Mesothelial cell of epicardium (in vitro differentiated cells): ENCODE measurements at regions not wholly inside any gene's neighbourhood (a gene's known extent, or its start where the extent isn't known, plus 50 kb on each side); places are given as distances from the start of the nearest gene placed in this dataset.

Source experiments
- DNase-seq, 2 experiments: peaks; one replicate each; pipeline ENCODE4 v3.0.0; 2021; ENCODE audit warnings: low spot score in 2 of 2; ENCODE audit not compliant: unreplicated experiment in 2 of 2
- H3K27ac Mint-ChIP-seq: 2 replicates; pipeline ENCODE4 v1.8.0; 2021; ENCODE audit warnings: mixed read lengths
- H3K27me3 Mint-ChIP-seq: 2 replicates; pipeline ENCODE4 v1.8.0; 2021; ENCODE audit warnings: low read depth, mixed read lengths
- H3K36me3 Mint-ChIP-seq: 2 replicates; pipeline ENCODE4 v1.8.0; 2021; ENCODE audit warnings: mixed read lengths
- H3K4me1 Mint-ChIP-seq: 2 replicates; pipeline ENCODE4 v1.8.0; 2021; ENCODE audit warnings: mixed read lengths
- H3K4me3 Mint-ChIP-seq: 2 replicates; pipeline ENCODE4 v1.8.0; 2021; ENCODE audit warnings: mild to moderate bottlenecking, moderate library complexity, mixed read lengths
- H3K9me3 Mint-ChIP-seq: 2 replicates; pipeline ENCODE4 v1.8.0; 2021; ENCODE audit warnings: mixed read lengths
- TF ChIP-seq, protein P1 (sequence below): fragments of 200-600 bp; sonication (generic); IDR thresholded peaks from one replicate; pipeline ENCODE4 v1.5.0; 2021; ENCODE audit warnings: antibody characterized with exemption; ENCODE audit not compliant: unreplicated experiment

DNA sequence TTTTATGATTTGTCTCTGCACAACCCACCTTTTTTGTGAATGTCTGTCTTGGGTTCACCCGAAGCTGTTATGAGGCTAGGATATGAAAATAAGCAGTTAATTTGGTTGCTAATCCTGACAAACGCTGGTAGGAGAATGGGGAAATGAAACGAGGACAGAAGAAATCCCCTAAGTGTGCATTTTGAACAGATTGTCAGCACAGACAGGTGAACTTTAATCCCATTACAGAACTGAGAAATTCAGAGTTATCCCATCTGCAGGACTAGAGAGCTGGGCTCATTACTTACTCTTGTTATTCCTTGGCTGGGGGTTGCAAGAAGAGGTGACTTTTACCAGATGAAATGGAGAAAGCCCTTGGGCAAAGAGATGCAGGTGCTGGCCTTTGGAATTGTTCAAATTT lies 123.3 kb upstream of the NYAP2 start:
- H3K27me3 Mint-ChIP-seq: peaks cover 4% of the 10 kb centered on the region
- TF ChIP-seq, protein P1, sequence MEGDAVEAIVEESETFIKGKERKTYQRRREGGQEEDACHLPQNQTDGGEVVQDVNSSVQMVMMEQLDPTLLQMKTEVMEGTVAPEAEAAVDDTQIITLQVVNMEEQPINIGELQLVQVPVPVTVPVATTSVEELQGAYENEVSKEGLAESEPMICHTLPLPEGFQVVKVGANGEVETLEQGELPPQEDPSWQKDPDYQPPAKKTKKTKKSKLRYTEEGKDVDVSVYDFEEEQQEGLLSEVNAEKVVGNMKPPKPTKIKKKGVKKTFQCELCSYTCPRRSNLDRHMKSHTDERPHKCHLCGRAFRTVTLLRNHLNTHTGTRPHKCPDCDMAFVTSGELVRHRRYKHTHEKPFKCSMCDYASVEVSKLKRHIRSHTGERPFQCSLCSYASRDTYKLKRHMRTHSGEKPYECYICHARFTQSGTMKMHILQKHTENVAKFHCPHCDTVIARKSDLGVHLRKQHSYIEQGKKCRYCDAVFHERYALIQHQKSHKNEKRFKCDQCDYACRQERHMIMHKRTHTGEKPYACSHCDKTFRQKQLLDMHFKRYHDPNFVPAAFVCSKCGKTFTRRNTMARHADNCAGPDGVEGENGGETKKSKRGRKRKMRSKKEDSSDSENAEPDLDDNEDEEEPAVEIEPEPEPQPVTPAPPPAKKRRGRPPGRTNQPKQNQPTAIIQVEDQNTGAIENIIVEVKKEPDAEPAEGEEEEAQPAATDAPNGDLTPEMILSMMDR: no peak

DNA sequence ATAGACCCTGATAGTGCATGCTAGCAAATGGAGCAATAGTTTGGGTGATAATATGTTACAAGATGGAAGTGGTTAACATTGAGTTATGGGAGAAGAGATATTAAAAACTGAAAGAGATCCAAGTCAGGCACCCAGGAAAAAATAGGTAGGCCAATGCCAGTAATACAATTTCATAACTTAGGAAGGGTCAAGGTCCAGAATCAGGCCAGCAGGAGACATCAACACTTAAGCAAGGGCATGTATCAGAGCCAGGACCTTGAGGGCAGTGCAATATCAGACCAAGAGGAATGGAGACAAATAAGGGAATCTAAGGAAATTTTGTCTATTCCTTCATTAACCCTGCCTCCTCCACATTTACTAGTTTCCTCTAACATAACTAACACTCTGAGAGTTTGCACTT lies 124.1 kb upstream of the NYAP2 start:
- Mint-ChIP-seq H3K27me3 (peaks cover under 1% of the 10 kb centered on the region), H3K4me3 (no peak overlapping the region)
- TF ChIP-seq, protein P1: no peak

More for the DNA sequence above, 123.3 kb upstream of the NYAP2 start:
- H3K9me3 Mint-ChIP-seq: no peaks in the 10 kb centered on the region
- no peaks in the 10 kb centered on the region for H3K4me1 Mint-ChIP-seq
- DNase-seq: no peak
- H3K27ac Mint-ChIP-seq: no peak overlapping the region
- no peak overlapping the region for H3K4me3 Mint-ChIP-seq
- no peaks in the 10 kb centered on the region for H3K36me3 Mint-ChIP-seq

DNA sequence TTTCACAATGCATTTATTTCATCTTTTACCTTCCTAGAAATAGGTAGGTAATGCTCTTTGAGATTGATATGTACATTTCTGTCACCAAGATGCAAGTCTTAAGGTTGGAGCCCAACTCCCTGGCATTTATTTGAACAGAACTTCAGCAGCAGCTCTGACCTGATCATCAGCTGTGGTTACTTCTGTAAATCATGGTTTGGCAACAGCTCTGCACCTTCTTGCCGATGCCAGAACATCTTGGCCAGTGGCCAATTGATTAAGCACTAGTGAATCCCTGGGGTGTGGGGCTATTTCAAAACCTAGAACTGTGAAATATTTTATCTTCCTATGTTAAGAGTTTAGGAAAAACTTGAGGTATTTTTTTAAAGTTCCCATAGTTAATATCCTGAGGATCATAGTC lies 124.8 kb upstream of the NYAP2 start:
- H3K27ac Mint-ChIP-seq: no peak overlapping the region
- no peak for DNase-seq

More for the DNA sequence above, 124.1 kb upstream of the NYAP2 start:
- H3K9me3 Mint-ChIP-seq: no peaks in the 10 kb centered on the region
- H3K36me3 Mint-ChIP-seq: no peaks in the 10 kb centered on the region
- H3K27ac Mint-ChIP-seq: no peak overlapping the region
- no peak for DNase-seq
- no peaks in the 10 kb centered on the region for H3K4me1 Mint-ChIP-seq

DNA sequence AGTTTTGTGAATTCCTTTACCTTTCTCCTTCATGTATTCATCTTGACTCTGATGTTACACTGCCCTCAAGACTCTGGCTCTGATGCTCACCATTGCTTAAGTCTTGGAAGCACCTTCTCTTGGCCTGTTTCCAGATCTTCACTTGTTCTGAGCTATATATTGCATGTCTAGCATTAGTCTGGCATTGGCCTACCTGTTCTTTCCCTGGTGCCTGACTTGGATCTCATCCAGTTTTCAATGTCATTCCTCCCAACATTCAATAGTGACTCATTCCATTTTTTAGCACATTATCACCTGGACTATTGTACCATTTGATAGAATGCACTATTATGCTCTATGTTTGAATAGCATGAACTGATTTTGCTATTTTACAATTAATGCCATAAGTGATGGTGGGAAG lies 127.3 kb upstream of the NYAP2 start:
- H3K4me3 Mint-ChIP-seq: no peak overlapping the region
- no peaks in the 10 kb centered on the region for H3K4me1 Mint-ChIP-seq
- no peaks in the 10 kb centered on the region for H3K36me3 Mint-ChIP-seq
- no peaks in the 10 kb centered on the region for H3K9me3 Mint-ChIP-seq
- no peaks in the 10 kb centered on the region for H3K27me3 Mint-ChIP-seq
- TF ChIP-seq, protein P1: no peak
- DNase-seq: no peak
- no peak overlapping the region for H3K27ac Mint-ChIP-seq

More for the DNA sequence above, 124.8 kb upstream of the NYAP2 start:
- Mint-ChIP-seq H3K4me3 (no peak overlapping the region), H3K36me3 (no peaks in the 10 kb centered on the region), H3K4me1 (no peaks in the 10 kb centered on the region), H3K27me3 (no peaks in the 10 kb centered on the region), H3K9me3 (no peaks in the 10 kb centered on the region)
- TF ChIP-seq, protein P1: no peak

DNA sequence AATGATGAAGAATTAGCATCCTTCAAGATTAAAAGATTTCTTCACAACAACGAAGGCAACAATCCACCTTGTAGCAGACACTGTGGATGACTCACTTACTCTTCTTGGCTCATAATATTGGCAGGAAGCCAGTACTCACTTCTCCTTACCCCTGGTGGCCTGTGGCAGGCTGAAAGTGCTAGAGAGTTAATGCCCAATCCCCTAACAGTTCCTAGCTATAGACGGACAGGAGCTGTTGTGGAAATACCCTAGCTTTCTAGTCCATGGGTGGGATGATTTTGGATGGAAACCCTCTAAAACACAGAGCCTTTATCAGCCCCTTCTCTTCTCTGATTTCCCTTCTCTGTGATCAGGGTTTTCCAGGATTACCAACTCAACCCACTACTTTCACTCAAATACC lies 128.6 kb upstream of the NYAP2 start:
- Mint-ChIP-seq H3K27me3 (no peaks in the 10 kb centered on the region), H3K27ac (no peak overlapping the region), H3K36me3 (no peaks in the 10 kb centered on the region), H3K4me3 (no peak overlapping the region), H3K4me1 (no peaks in the 10 kb centered on the region), H3K9me3 (no peaks in the 10 kb centered on the region)
- TF ChIP-seq, protein P1: no peak
- DNase-seq: no peak

DNA sequence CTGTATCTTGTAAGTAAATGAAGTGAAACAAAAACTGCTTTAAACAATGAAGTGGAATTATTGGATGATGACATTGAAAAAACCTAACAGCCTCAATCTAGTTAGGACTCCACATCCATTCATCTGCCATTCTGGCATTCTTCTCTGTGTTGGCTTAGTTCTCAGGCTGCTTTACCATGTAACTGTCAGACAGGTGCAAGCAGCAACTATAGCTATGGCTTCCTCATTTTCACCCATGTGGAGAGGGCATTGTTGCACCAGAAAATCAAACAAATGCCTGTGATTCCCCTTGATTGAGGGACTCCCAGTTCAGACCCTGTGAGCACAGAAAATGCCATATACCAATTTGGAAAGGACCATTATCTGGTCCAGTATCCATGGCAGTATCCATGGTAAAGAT lies 129.5 kb upstream of the NYAP2 start:
- Mint-ChIP-seq H3K27ac (no peak overlapping the region), H3K9me3 (peaks cover 3% of the 10 kb centered on the region), H3K4me1 (no peaks in the 10 kb centered on the region), H3K4me3 (no peak overlapping the region), H3K27me3 (no peaks in the 10 kb centered on the region), H3K36me3 (no peaks in the 10 kb centered on the region)
- TF ChIP-seq, protein P1: no peak
- DNase-seq: no peak
